Osteoblast (primary cell): ENCODE measurements at regions not wholly inside any gene's neighbourhood (a gene's known extent, or its start where the extent isn't known, plus 50 kb on each side); places are given as distances from the start of the nearest gene placed in this dataset.

ENCODE experiments used
- DNase-seq: peaks from one replicate; pipeline ENCODE4 v3.0.0; 2011; ENCODE audit warnings: low spot score, mixed read lengths; ENCODE audit not compliant: insufficient read length; ENCODE audit errors: missing footprints
- H2AFZ ChIP-seq: 2 replicates; pipeline ENCODE4 v1.6.0; 2011; ENCODE audit warnings: mild to moderate bottlenecking, low read length
- H3K27ac ChIP-seq: 2 replicates; pipeline ENCODE4 v1.5.1; 2011; ENCODE audit warnings: mild to moderate bottlenecking, low read depth, low read length, moderate library complexity
- H3K27me3 ChIP-seq: 2 replicates; pipeline ENCODE4 v1.6.0; 2012; ENCODE audit warnings: mild to moderate bottlenecking, control low read depth, inconsistent platforms, low read length, moderate library complexity; ENCODE audit not compliant: insufficient read depth
- H3K36me3 ChIP-seq: 2 replicates; pipeline ENCODE4 v1.5.1; 2011; ENCODE audit warnings: mild to moderate bottlenecking, low read length, control low read depth, moderate library complexity; ENCODE audit not compliant: insufficient read depth
- H3K4me1 ChIP-seq: 2 replicates; pipeline ENCODE4 v1.5.1; 2011; ENCODE audit warnings: mild to moderate bottlenecking, low read length, control low read depth, moderate library complexity; ENCODE audit not compliant: insufficient read depth
- H3K4me2 ChIP-seq: 2 replicates; pipeline ENCODE4 v1.6.0; 2011; ENCODE audit warnings: mild to moderate bottlenecking, low read length; ENCODE audit not compliant: insufficient read depth
- H3K4me3 ChIP-seq: fragments of 200-600 bp; sonication (generic); 3 replicates; pipeline ENCODE4 v1.5.1; 2012; ENCODE audit warnings: mild to moderate bottlenecking, low read length, inconsistent platforms; ENCODE audit not compliant: insufficient read depth
- H3K79me2 ChIP-seq: 2 replicates; pipeline ENCODE4 v1.6.0; 2012; ENCODE audit warnings: mild to moderate bottlenecking, low read length, control low read depth, inconsistent platforms; ENCODE audit not compliant: insufficient read depth
- H3K9me3 ChIP-seq: 2 replicates; pipeline ENCODE4 v1.5.1; 2011; ENCODE audit warnings: low read depth, low read length, control low read depth
- H4K20me1 ChIP-seq: 2 replicates; pipeline ENCODE4 v1.6.0; 2012; ENCODE audit warnings: mild to moderate bottlenecking, low read length, control low read depth; ENCODE audit not compliant: insufficient read depth
- TF ChIP-seq, protein P1 (sequence below): IDR thresholded peaks from 2 replicates; pipeline ENCODE4 v1.5.1; 2011; ENCODE audit warnings: mild to moderate bottlenecking, low read depth, low read length, moderate library complexity; ENCODE audit errors: extremely low read depth

DNA sequence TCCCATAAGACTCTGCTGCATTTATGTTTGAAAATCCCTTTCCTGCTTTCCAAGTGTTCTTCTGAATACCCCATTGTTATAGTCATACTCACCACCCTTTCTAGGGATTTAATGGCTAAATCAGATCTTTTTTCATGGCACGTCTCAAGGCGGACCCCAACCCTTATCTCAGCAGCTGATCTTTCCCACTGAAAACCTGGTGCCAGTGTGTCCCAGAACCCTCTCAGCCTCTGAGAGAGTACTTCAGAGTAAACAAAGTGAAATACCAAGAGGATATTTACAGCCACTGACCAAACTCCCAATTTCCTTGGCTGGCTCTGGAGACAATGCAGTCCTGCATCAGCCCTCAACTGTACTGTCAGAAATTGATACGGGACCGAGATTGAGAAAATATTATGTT lies 101.7 kb downstream of the TMEM100 start:
- Histone ChIP-seq H3K27me3 (no peaks in the 10 kb centered on the region), H3K9me3 (no peaks in the 10 kb centered on the region), H3K4me3 (no peak overlapping the region), H3K4me1 (no peaks in the 10 kb centered on the region), H3K4me2 (no peak overlapping the region), H3K27ac (no peak overlapping the region), H4K20me1 (no peaks in the 10 kb centered on the region), H3K36me3 (no peaks in the 10 kb centered on the region), H2AFZ (no peak overlapping the region), H3K79me2 (no peaks in the 10 kb centered on the region)
- no peak for DNase-seq
- TF ChIP-seq, protein P1, sequence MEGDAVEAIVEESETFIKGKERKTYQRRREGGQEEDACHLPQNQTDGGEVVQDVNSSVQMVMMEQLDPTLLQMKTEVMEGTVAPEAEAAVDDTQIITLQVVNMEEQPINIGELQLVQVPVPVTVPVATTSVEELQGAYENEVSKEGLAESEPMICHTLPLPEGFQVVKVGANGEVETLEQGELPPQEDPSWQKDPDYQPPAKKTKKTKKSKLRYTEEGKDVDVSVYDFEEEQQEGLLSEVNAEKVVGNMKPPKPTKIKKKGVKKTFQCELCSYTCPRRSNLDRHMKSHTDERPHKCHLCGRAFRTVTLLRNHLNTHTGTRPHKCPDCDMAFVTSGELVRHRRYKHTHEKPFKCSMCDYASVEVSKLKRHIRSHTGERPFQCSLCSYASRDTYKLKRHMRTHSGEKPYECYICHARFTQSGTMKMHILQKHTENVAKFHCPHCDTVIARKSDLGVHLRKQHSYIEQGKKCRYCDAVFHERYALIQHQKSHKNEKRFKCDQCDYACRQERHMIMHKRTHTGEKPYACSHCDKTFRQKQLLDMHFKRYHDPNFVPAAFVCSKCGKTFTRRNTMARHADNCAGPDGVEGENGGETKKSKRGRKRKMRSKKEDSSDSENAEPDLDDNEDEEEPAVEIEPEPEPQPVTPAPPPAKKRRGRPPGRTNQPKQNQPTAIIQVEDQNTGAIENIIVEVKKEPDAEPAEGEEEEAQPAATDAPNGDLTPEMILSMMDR = no peak

DNA sequence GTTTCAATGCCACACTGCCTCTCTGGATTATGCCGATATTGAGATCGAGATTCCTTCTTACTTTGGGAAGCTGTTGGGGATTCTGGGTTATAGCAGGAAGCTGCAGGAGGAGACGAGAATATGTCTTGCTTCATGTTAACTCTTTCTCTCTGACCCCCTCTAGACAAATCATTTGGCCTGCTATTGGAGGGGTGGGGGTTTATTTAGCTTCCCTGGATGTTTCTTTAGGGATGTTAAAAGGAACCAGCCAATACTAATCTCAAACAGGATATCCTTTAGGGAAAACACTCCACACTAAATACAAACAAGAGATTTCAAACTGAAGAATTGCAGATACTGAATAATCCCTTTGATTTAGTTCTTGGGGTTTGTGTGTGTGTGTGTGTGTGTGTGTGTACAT lies 102.6 kb downstream of the TMEM100 start:
- H3K9me3 ChIP-seq = no peaks in the 10 kb centered on the region

DNA sequence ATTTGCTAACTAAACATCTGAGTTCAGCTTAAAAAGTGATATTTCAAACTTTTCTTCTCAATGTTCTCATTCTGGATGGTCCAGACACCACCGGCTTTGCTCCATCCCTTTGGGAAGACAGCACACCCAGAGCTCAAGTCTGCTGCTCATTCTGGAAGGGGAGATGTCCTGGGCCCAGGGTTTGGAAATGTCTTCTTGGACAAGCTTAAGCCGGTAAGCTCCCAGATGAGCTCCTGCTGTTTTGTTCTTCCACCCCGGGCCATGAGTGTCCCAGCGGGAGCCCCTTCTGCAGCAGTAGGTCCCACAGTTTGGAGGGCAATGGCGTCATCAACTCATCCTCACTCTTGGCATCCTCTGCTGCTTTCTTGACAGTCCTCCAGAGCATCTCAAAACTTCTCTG lies 105.2 kb downstream of the TMEM100 start:
- H4K20me1 ChIP-seq = no peaks in the 10 kb centered on the region
- no peak for DNase-seq
- no peaks in the 10 kb centered on the region for H3K79me2 ChIP-seq
- no peaks in the 10 kb centered on the region for H3K4me1 ChIP-seq
- no peak overlapping the region for H3K4me3 ChIP-seq
- no peak overlapping the region for H3K4me2 ChIP-seq
- TF ChIP-seq, protein P1 = no peak
- H3K36me3 ChIP-seq = no peaks in the 10 kb centered on the region
- no peaks in the 10 kb centered on the region for H3K27me3 ChIP-seq
- no peak overlapping the region for H3K27ac ChIP-seq
- no peak overlapping the region for H2AFZ ChIP-seq
- no peaks in the 10 kb centered on the region for H3K9me3 ChIP-seq

More for the DNA sequence above, 102.6 kb downstream of the TMEM100 start:
- no peak for DNase-seq
- H3K4me1 ChIP-seq = no peaks in the 10 kb centered on the region
- H3K4me3 ChIP-seq = no peak overlapping the region
- no peaks in the 10 kb centered on the region for H3K36me3 ChIP-seq
- H3K27me3 ChIP-seq = no peaks in the 10 kb centered on the region
- no peak overlapping the region for H2AFZ ChIP-seq
- TF ChIP-seq, protein P1 = no peak
- no peak overlapping the region for H3K27ac ChIP-seq
- no peaks in the 10 kb centered on the region for H3K79me2 ChIP-seq
- no peak overlapping the region for H3K4me2 ChIP-seq
- H4K20me1 ChIP-seq = no peaks in the 10 kb centered on the region

DNA sequence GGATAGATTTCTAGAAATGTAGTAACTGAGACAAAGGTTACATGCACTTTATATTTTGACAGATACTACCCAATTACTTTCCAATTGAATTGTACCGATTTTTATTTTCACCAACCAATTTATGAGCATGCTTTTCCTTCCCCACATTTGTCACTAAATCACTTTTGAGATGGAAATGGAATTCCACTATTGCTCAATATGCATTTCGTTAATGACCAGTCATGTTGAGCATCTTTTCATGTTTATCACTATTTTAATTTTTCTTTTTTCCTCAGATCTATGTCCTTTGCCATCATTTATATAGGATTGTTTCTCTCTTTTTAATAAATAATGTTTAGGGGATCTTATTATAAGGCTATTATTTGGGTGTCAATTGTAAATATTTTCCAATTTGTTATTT lies 102.8 kb upstream of the SMIM36 start:
- H3K9me3 ChIP-seq = no peaks in the 10 kb centered on the region
- no peaks in the 10 kb centered on the region for H3K27me3 ChIP-seq
- no peak overlapping the region for H2AFZ ChIP-seq
- no peak for DNase-seq
- H3K4me2 ChIP-seq = no peak overlapping the region
- H3K79me2 ChIP-seq = no peaks in the 10 kb centered on the region
- no peaks in the 10 kb centered on the region for H4K20me1 ChIP-seq
- H3K36me3 ChIP-seq = no peaks in the 10 kb centered on the region
- H3K27ac ChIP-seq = no peak overlapping the region
- H3K4me3 ChIP-seq = no peak overlapping the region
- H3K4me1 ChIP-seq = peaks cover 10% of the 10 kb centered on the region
- TF ChIP-seq, protein P1 = no peak
